Fibroblast of skin of abdomen (primary cell): ENCODE measurements at regions not wholly inside any gene's neighbourhood (a gene's known extent, or its start where the extent isn't known, plus 50 kb on each side); places are given as distances from the start of the nearest gene placed in this dataset.
"Not testable (repeated sequence)": the region's sequence is repeated elsewhere in the genome, so short reads cannot be mapped to it uniquely, and the experiment has no call there.

Experiments
- DNase-seq: peaks from one replicate; pipeline ENCODE4 v3.0.0-alpha.2; 2013

DNA sequence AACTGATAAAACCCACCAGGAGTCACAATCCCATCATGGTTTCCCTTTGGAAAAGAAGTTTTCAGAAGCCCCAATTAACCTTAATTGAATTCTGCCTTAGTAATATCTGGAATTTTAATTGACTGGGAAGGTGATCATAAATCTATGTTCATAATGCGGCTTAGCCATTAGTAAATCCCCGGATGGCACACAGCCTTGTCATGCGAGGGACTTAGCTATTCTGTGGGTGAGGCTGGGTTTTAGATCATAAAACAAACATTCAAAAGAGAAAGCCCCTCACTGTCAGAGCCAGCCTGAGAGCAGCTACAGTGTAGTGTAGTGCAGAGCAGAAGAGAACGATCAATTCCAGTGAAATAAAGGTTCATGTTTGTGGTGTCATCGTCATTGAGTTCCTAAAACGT, 124.0 kb upstream of the NOCT start:
- DNase-seq, result peak; percentile 37

DNA sequence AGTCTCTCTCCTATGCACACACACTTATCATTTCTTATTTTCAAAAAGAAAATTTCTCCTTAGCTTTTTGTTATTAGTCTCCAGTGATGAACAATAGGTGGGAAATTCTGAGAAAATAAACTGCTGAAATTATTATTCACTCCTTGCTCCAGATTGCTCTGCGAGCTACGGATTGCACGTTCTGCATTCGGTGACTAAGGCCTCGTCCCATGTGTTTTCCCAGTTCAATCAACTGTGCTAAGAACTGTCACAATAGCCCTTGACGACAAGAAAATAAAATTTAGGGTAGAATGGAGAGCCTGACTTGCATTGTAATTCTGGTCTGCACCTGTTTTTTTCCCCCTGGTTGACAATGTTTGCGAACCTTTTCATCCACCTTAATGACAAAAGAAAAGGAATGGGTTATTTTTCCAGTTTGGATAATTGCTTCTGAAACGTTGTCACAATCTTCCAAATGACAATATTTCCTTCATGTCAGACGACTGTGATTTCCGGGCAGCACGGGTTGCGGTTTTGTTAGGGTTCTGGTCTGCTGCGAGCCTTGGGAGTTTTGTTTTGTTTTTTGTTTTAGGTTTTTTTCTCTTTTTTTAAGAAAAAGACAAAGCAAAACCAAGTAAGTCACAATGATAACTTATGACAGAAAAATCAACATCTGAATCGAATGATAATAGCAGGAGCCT, 124.5 kb upstream of the NOCT start:
- no peak for DNase-seq

- no peak for DNase-seq
Measured at GRCh38 chr4:138889216-138889615, 126.4 kb upstream of the NOCT start.

GRCh38 chr4:138887741-138888140, 127.8 kb upstream of the NOCT start:
- no peak for DNase-seq

DNA sequence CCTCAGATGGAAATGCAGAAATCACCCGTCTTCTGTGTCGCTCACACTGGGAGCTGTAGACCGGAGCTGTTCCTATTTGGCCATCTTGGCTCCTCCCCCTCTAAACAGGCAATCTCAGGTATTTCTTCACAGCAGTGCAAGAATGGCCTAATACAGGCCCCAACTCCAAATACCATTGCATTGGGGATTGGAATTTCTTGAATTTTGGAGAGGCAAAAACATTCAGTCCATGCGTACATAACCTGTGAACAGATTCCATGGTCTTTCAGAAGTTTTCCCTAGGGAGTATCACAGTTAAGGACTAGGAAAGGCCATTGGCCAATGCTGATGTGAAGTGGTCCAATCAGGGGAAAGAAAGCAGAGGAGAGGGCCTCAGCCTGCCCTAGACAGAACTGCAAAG, 128.2 kb upstream of the NOCT start:
- DNase-seq, result no peak

GRCh38 chr4:138879757-138880156, 135.8 kb upstream of the NOCT start:
- DNase-seq, result no peak

DNA sequence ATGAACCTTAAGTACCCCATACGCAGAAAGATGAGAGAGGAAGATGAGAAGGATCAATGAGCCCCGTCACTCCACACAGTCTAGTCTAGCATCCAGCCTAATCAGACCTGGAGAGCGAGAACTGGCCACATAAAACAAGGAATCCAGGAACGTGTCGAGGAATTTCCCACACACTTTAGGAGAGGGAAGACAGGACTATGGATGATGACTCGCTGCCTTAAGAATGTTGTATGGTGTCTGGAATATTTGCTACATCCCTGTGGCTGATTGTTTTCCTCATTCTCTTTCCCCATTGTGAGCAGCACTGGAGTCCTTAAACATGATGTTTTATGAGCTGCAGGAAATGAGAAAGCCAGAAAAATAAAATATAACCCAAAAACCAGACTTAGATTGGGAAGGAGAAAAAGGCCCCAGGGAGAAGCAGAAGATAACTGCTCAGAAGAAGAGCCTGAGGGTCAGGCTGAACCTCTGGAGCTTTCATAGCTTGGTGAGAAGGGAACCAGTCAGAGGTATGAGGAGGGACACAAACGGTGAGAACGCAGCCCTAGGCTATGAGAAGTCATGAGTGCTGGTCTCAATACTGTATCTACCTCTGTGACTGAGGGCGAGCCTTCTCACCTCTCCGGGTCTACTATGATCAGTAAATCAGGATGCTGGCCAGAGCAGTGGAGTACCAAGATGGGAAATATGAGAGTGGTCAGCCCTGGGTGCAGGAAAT, 139.5 kb upstream of the NOCT start:
- peak; percentile 97 for DNase-seq

DNA sequence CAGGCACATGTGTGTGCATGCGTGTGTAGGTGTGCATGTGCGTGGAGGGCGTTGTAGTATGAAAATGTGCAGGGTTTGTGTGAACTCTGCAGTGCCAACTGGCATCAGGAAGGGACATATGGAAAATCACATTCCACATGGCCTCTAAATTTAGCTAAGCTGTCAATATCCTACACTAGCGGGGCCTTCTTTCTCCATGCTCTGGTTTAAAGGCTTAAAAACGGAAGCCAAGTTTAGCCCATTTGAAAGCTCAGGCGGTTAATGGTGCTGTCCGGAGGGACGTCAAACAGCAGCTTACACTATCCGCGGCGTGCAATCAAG, 144.1 kb upstream of the NOCT start:
- no peak for DNase-seq

DNA sequence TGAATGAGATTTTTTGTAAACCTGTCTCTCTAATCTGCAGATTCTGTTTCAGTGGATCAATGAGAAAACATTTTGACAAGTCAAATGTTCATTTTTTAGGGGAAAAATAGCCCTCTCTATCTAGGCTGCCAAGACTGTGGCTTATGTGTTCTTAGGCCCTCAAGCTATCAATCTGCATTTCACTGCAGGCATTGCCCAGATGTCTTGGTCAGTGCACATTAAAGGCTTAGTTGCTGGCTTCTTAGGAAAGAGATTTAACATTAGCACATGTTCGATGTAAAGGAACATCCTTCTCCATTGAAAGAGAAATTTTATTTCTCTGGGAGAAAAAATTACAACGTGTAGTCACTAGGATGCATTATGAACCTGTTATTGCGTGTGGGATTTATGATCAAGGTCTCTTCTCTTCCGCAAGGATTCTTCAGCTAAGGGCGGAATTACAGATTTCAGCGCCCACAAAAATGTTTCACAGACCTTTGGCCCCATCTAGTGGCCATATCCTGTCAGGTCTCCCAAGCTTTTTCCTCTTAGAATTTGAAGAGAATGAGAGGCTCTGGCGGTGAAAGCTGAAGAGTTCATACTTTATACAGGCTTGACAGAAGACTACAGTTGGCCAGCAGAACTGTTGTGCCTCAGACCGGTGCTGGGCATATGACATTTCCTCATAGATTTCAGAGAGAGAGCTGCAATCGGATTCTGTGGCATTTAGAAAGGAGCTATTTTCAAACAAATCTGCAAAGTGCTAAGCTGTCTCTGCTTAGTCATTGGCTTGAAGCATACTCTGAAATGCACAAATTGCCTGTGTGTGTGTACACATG, 144.6 kb upstream of the NOCT start:
- peak; percentile 74 for DNase-seq

DNA sequence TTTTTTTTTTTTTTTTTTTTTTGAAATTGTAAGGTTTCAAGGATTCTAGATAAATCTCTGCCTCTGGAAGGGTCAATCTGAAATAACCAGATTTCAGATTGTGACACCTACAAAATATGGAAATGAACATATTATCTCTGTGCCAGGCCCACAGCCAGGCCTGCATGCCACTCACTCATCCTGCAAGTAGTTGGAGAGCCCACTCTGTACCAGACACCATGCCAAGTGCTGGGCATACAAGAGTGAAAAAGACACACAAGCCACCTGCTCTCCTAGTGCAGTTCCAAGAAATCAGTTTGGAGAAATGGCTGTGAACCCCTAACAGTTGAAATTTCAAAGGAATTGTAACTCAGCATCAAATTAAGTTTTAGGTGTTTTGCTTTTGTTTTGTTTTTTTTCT, 145.9 kb upstream of the NOCT start:
- DNase-seq, result no peak

- no peak for DNase-seq
Measured at GRCh38 chr4:138869165-138869564, 146.4 kb upstream of the NOCT start.

GRCh38 chr4:138868562-138868961, 147.0 kb upstream of the NOCT start:
- peak; percentile 8 for DNase-seq

DNA sequence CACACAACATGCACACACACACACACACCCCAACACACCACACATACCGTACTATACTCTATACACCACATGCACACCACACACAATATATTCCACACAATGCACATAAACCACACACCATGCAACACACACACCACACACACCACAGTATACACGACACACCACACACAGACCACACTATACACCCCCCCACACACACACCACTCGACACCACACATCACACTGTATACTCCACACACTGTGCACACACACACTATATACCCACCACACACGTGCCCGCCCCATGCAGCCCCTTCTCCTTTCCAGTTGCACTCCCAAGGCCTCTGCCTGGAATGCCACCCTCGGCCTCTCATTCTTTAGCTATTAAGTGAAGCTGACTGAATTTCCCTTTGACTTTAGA, 148.2 kb upstream of the NOCT start:
- no peak for DNase-seq

GRCh38 chr4:138866314-138866713, 149.3 kb upstream of the NOCT start:
- no peak for DNase-seq

DNA sequence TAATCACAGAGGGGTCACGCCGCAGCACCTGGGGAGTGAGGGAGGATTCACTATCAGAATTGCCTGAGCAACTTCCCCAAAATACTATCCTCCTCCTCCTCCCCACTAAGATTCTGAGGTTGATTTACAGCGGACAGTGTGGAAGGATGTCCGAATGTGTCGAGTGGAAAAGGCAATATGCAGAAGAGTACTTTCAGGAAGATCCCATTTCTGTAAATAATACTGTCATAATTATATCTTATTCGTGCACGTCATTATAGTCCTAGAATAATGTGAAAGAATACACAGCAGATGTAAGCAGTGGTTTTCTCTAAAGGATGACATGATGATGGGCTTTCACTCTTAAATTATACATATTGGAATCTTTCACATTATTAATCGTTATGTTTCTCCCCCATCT, 149.8 kb upstream of the NOCT start:
- DNase-seq, result no peak

- DNase-seq, result no peak
Measured at GRCh38 chr4:138864961-138865720, 150.4 kb upstream of the NOCT start.

DNA sequence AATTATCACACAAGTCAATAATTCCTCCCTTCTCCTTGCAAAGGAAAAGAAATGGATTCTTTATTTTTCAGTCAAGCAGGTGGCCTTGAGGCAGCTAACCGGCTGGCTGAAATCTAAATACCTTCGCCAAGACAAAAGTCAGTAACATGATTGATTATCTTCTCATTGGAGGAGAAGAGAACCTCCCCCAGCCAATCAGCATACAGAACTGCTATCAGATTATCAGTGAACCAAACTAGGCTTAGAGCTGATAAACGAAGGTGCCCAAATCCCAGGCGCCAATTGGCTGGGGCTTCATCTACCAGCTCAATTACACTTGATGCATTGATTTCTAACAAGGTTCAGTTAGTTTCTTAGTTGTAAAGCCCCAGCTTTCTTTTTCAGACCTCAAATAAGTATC, 152.4 kb upstream of the NOCT start:
- no peak for DNase-seq

- DNase-seq, result peak; percentile 60
Measured at GRCh38 chr4:138861135-138861534, 154.4 kb upstream of the NOCT start.

- DNase-seq, result not testable (repeated sequence)
Measured at GRCh38 chr4:138860357-138860756, 155.2 kb upstream of the NOCT start.

DNA sequence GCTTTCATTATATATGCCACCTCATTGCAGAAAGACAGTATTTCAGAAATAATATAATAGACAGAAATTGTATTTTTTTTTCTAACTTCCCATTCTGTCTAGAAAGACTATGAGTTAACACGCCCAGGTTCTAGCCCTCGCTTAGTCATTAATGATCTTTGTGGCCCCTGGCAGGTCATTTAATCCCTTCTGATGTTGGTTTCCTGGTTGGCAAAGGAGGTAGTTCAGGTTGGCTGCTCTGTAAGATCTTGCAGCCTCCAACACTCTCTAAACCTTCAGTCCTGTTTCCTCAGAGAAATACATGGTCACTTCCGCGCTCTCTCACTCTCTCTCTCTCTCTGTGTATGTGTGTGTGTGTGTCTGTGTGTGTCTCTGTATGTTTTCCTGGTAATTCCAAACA, 156.3 kb upstream of the NOCT start:
- no peak for DNase-seq

DNA sequence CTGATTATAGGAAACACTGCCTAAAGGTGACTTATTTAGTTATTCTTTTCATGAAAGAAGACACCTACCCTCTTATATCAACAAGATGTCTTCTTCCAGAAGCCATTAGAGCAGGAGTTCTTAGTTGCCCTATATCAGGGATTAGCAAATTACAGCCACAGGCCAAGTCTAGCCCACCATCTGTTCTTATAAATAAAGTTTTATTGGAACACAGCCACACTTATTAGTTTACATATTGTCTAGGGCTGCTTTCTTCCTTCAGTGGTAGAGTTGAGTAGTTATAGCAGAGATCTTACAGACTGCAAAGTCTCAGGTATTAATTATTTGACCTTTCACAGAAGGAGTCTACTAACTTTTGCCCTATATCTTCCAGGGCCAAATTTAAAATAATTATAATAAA, 157.2 kb upstream of the NOCT start:
- no peak for DNase-seq

DNA sequence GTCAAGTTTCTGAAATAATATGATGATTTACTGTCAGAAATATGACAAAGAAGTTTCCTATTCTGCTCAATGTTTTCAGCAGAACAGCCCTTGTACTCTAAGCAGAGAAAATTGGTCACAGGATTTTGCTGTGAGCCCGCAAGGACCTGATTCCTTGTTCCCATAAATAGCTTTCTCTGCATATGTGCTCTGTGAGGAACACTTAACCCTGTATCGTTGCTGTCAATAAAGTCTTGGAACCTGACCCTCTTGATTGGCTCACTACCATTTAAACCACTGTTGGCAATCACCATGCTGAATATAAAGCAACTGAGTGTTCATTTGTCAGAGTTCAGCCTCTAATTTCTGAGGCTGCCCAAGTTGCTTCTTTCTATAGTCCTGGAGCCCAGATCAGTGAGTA, 158.2 kb upstream of the NOCT start:
- DNase-seq, result no peak

DNA sequence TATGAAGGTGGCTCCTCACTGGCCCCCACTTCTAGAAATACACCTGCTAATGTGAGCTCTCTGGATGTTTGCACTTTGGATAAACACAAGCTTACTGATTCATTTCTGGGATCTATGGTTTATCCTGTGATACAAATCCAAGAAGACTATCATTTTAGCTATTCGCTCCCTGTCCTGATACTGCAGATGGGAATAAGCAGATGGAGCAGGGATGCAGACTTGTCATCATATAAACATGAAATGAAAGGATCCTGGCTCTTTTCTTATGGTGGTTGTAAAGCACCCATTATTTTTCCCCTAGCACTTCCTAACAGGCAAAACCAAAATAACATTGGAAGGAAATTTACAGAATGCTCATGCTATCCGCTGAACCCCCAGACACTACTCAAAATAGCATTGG, 162.9 kb upstream of the NOCT start:
- no peak for DNase-seq
